Amniotic stem cell (primary cell): ENCODE measurements at regions not wholly inside any gene's neighbourhood (a gene's known extent, or its start where the extent isn't known, plus 50 kb on each side); places are given as distances from the start of the nearest gene placed in this dataset.

ENCODE experiments used
- DNase-seq: peaks from one replicate; lab custom pipeline; 2025; lab: John Stamatoyannopoulos, UW

DNA sequence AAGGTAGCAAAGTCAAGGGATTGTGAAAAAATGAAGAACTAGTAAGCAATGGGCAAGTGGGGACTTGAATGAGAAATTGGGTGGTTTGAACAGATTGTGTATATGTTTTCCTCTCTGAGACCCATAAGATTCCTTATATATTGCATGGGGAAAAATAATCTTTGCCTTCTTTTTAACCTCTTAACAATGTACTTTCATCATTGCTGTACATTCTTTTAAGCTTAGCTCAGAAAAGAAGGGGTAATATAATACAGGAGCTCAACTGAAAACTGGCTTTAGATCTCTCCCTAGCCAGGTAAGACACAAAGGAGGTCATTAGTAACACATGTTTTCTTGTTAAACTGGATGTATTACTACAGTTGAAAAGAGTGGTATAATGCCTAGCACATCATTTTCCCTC, 287.2 kb downstream of the RNF144B start:
- no peak for DNase-seq

DNA sequence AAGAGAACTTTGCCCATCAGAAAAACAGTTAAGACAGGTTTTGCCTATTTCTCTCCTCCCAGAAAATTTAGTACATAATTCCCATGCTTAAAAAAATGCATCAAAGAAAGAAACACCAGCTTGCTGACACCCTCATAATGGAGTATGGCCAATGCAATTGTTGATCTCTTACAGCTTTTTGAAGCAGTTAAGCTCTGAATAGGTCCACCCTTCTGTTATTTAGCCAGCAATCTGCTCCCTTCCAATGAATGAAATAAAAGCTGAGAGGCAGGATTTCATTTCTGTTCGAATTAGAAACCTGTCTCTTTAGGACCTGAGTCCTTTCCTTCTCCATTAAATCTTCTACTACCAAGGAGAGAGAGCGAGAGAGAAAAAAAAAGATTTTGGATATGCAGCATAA, 288.7 kb downstream of the RNF144B start:
- no peak for DNase-seq

DNA sequence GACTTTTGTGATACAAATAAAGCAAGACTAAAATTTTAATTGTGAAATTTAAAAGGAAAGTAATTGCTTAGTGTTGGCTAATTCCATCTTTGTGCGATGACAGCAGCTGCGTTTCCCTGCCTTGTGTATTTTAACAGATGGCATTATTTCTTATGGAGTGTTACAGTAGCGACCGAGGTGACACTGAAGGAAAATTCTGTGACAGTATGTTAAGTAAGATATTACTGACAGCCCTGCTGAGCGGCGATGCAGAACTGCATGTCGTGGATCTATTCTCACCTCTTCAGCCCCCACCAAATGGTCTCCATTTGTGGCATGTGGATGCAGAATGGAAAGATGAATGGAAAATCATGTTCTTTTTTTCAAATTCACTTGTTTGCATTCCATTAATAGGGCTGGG, 289.4 kb downstream of the RNF144B start:
- DNase-seq: no peak

DNA sequence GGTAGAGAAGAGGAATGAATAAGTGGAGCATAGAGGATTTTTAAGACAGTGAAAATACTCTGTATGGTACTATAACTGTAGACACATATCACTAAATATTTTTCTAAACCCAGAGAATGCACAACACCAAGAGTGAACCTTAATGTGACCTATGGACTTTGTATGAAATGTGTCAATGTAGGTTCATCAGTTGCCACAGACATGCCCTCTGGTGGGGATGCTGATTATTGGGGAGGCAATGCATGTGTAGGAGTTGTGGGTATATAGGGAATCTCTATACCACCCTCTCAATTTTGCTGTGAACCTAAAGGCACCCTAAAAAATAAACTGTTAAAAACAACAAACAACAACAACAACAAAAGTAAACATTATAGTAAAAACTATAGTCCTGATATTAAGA, 293.7 kb downstream of the RNF144B start:
- no peak for DNase-seq

DNA sequence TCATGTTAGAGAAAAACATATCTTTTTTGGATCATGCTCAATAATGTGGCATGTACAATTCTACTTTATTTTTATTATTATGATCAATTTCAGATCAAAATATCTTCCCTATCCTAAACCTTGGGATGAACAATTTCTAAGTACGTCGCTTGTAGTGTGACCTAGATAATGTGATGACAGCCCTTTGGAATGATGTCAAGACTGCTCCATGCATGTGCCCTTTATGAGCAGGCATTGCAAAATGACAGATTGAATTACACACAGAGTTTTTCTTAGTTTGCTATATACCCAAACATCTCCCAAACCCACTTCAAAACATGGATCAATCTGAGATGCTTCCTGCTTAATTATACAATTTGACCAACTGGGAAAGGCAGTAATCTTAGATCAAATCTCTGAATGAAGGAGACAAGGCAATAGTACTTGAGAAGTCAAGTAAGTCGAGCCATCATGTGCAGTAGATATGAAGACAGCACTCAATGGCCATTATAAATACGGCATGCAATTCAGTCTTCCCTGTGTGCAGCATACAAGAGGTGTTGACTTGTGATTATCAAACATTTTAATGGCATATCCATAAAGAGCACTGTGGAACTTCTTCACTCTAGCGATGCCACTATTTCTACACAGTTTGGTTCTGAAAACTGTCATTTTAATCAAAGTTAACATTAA, 294.8 kb downstream of the RNF144B start:
- DNase-seq: no peak

DNA sequence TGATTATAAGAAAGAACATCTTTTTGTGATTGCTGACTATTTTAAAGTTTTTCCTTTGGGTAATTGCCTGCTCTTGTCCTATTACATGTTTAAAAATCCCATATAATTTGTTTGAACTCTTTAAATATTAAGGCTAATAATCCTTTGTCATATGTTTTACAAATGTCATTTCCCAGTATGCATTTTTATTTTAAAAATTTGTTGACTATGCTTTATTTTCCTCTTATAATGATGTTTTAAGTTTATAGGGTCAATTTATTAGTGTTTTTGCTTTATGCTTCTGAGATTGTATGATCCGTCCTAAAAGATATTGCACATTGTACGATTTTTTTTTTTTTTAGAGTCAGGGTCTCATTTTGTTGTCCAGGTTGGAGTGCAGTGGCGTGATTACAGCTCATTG, 297.2 kb downstream of the RNF144B start:
- no peak for DNase-seq

DNA sequence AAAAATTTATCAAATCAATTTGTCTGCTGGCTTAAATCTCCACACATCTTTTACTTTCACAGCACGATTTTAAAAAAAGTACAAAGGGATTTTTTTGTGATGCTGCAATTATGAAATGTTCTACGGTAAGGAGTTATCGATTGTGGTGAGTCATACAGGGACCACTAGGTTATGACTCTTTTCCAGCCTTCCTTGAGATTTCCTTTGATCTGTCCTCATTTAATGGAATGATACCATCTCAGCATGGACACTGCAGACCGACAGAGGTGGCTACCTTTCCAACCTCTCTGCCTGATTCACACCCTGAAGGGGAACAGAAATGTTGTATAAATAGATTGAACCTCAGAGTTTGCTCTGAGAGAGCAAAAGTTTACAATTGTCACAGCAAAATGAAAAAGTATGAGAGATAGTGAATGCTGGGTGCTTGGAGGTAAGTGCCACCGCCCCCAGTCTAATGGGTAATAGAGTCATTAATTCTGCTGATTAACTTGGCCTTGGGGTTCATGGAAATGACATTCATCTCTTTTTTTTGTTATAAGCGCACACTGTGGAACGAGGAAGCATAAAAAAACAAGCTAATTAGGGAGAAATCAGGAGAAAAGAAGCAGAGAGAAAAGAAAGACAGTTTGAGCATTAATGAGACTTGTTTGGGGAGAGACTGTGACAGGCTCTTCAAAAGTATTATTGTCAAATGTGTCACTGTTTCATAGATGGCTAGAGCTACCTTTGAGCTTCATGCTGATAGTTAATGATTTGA, 306.0 kb downstream of the RNF144B start:
- DNase-seq: no peak

DNA sequence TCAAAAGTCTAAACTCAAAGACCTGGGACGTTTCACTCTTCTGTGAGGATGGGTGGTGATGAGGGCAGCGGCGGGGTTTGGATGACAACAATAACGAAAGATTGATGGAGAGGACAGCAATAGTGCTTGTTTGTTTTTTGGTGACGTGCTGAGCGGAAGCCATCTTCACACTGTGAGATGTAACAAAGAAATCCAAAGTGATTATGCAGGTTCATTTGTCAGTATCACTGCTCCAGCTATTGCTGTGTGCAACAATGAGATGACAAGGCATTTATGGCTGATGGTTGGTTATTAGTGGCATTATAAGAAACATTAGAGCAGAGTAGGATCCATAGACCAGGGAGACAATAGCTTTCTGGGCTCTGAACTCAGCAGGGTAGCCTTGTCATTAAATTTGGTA, 306.7 kb downstream of the RNF144B start:
- DNase-seq: no peak

DNA sequence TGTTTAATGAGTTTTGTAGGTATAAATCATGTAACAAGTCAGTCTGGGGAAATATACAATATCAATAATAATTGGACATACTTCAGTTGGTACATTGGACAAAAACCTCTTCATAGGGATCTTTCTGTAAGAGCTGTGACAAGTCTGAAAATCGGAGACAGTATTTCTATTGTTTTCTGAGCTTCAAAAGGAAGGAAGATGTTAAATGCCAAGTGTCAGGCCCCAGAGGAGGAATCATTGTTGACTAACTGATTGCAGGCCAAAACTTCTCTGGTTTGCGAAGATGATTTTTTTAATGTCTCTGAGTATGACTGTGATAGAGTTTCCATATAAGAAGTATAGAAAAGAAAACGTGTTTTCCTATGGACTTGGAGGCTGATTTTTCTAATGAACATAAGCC, 316.4 kb downstream of the RNF144B start:
- no peak for DNase-seq

DNA sequence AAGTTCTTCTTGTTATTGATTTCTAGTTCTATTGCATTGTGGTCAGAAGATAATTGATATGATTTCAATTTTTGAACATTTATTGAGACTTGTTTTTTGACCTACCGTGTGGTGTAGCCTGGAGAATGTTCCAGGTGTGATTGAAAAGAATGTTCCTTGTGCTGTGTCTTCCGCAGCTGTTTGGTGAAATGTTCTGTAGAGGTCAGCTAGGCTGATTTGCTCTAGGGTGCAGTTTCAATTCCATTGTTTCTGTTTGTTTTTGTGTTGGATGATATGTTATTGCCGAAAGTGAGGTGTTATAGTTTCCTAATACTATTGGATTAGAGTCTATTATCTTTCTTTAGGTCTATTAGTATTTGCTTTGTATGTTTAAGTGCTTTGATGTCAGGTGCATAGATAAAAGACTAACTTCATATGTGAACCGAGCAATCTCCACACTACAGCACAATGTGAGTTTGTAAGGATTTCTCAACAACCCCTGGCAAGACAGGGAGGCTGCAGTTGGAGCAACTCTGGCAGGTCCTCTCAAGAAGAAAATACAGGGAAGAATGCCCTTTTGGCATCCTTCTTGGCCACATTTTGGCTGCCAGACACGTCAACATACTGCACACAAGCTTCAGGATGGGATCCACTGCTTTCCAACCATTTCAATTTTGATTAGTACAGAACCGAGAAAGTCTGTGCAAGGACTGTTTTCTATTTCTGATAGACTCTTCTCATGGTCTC, 320.7 kb downstream of the RNF144B start:
- DNase-seq: no peak

DNA sequence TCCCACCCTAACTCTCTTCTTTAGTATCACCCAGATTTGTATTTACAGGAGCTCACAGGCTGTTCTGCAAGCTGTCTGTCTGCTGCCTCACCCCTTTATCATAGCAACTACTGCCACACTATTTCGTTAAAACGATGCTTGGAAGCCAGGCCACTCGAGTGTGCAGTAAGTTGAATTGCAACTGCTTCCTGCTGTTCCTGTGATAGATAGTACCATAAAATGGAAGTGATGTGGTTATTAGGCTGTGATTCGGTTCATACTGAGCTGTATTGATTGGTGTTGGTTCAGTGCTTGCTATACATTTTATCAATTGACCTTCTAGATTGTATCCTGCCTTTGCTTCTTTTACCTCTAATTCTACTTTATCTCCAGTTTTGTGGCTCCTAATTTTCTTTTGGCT, 325.4 kb downstream of the RNF144B start:
- no peak for DNase-seq

DNA sequence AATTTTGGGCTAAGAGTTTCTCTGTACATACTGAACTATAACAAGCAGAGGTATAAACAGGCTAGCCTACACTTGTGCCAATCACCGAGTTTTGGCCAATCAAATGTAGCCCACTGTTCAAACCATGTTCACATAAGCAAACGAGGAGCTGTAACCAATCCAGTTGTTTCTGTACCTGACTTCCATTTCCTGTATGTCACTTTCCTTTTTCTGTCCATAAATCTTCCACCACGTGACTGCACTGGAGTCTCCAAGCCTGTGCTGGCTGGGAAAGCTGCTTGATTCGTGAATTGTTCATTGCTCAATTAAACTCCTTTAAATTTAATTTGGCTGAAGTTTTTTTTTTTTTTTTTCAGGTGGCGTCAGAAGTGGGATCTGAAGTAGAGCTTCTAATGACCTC, 332.9 kb downstream of the RNF144B start:
- DNase-seq: no peak

DNA sequence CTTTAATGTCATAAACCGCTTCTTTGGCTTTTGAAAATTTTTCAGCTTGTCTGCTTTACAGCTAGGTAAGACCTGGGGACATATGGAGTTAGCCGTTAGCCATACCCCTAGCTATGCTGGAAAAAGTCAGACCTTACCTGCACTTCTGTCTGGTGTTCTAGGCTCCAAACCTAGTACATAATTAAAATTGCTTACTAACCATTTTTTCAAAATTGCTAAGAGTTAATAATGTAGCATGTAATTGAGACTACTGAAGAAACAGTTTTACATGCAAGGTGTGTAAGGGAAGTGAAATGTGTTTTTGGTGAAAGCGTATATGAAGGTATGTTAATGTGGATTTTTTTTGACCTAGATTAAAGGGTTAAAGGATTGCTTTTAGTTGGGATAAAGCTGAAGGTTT, 336.9 kb downstream of the RNF144B start:
- no peak for DNase-seq

DNA sequence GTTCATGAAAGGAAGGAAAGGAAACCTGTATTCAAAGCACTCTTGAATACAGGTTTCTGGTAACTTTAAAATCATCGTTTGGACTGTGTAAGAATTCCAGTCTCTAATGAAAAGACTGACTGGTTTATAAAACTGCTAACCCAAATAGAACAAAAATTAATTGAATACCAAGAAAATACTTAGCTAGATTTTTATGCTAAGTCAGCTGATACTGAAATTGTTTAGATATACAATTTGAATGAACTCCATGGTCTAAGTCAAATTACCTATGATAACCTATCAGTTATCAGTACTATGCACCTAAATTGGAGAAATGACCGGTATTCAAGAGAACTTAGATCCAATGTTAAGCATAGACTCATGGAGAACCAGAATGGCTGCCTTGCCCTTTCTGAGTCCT, 338.3 kb downstream of the RNF144B start:
- no peak for DNase-seq

DNA sequence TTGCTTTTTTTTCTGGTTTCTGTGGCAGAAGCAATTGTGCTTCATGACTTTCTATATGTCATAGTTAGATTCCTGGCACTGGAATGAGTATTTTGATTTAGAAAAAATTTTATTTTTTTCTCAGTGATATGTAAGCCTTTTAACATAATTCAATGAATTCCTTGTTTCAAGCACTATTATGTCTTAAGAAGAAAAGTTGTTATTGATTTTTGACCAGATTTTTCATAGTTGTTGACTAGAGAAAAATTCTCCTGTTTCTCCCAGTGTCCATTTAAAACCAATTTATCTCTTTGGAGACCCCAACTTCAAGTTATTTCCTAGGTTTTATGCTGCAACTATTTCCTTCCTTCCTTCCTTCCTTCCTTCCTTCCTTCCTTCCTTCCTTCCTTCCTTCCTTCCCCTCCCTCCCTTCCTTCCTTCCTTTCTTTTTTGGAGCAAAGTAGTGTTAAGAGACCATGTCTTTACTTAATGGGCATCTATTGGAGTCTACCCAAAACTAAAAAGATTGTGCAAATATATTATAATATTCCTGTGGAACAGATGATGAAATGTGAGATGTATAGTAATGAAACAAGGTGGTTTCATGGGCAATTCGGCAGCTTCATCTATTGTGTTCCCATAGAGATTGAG, 346.9 kb downstream of the RNF144B start:
- no peak for DNase-seq

DNA sequence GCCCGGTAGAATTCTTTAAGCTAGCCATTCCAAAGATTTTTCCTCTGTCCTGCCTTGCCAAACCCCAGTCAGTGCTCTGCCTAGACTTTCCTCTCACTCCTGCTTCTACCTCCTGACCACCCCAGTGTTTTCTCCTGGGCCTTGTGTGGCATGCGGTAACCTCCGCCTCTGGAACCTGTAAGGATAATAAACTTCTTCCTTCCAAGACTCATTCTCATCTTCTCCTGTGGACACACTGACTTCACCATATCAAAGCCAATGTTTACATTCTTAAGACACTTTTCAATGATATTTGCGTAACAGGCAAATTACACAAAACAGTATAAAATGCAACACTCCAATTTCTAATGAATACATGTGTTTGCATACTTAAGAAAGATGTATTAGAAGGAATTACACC, 354.6 kb downstream of the RNF144B start:
- DNase-seq: no peak

DNA sequence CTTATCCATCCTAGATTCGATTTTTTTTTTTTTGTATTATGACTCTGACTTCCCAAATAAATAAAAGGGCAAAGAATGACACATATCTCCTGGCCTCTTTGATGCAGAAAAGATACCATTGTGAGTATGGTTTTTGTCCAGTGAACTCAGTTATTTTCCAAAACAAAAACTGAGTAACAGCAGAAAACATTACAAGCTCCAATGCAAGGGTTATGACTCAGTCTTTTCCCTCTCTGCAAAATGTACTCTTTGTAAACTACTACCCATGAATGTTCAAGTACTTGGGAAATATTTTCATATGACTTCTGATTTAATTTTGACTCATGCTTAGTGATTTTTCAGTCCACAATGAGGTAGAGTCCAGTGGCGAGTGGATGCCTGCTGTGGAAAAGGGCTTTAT, 355.3 kb downstream of the RNF144B start:
- no peak for DNase-seq

DNA sequence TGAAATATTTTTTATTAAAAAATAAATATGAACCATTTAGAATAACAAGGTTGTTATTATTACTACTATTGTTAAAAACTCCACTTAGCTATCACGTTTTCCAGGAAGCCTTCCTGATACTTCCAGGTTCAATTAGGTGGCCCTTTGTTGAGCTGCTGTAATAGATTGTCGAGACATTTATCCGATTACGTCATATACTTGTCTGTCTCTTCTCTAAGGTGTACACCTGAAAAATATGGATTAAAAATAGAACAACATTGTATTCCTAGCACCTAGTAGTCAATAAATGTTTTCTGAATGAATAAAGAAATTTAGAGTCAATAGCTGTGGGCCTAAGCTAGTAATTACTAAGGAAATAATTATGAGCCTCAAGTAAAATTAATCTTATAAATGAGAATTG, 359.6 kb downstream of the RNF144B start:
- DNase-seq: no peak

DNA sequence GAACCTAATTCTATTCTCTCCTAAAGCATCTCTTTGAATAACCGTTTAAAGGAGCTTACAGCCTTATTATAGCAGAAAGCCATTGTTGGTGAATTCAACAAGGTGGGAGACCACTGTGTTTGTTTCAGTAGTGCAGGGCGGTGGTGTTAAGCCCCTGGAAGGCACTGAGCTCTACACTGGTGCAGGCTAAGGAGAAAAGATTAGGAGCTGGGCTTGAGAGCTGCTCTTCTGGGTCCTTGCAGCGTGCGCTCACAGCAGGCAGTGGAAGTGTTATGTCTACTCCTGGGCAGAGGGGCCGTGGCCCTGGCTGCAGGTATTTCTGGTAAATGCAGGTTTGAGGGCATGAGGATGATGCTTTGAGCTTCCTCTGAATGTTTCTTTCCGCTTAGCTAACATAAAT, 361.2 kb downstream of the RNF144B start:
- no peak for DNase-seq

DNA sequence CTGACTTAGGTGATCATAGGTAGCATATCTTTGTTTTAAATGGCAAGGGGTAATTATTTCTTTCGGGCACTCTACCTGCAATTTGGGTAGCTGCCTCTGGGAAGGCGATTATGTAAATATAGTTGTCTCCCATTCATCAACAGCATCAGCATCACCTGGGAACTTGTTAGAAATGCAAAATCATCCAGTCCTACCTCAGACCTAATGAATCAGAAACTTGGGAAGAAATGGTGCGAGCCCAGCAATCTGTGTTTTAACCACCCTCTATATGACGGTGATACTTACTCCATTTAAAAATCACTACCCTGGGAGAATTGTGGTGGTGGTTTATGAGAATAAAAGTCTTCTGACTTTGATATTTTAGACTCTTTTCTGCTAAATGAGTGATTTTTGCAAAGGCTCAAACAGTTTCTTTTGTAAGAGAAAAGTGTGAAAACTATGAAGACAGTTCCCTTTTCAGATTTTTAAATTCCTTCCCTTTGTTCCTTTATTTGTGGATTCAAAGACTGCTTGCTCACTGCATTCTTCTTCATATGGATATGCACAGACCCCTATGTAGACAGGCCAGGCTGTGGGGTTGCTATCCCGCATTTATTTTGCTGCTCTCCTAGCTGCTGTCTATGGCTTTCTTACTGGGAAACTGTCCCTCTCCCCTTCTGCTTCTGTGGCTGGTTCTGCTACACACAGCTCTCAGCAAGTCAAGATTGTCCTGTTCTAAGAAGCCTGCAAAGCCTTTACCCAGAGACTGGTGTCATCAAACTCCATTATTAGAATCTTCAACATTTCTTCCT, 365.3 kb downstream of the RNF144B start:
- no peak for DNase-seq

DNA sequence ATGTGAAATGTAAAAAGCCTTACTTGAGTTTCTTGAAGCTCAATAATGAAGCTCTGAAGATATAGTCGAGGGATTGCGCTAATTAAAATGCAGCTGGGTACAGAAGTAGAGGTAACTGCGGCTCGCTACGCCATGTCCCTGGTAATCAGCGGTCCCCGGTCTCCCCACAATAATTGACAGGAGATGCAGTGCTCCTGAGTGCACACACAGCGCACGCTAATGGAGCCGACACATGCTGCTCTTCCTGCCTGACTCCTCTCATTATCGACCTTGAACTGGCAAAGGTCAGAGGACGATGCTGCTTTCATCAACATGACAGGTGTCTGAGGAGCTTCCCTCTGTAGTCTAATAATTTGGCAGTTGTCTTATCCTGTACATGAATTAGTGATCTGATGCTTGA, 365.9 kb downstream of the RNF144B start:
- no peak for DNase-seq

DNA sequence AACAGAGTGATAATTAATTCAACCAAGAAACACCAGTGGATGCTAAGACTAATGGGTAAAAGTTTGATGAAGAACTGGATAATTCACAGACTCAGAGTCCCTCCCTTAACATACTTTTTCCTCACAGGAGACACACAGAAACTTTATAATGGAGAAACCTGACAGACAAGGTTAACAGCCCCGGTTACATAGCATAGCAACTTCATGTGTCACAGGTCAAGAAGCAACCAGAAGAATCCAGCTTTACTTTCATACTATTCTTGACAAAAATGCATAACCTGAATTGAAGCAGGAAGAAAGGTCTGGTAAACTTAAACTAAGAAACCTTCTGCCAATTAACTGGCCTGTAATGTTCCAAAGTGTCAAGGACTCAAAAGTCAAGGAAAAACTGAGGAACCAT, 375.9 kb downstream of the RNF144B start:
- no peak for DNase-seq
